ENCODE measurements at regions not wholly inside any gene's neighbourhood (a gene's known extent, or its start where the extent isn't known, plus 50 kb on each side); places are given as distances from the start of the nearest gene placed in this dataset.
"Not testable (repeated sequence)": the region's sequence is repeated elsewhere in the genome, so short reads cannot be mapped to it uniquely, and the experiment has no call there.

DNA sequence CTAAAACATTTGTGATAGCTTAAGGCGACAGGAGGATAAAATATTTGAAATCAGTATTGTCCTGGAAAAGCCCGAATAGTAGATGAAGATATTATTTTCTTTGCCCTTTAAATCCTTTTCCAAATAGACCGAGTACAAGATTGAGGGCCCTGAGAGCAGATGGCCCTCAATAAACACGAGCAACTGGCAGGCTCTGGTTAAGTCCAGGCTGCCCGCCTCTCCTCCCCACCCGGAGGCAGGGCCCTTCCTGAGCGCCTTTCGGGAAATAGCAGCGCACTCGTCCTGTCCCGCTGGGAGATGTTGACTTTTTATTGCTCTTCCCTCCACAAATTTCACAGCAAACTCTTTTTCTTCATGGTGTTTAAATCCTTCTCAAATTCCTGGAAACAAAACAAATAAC, 50.8 kb upstream of the MAX start:
- peak; percentile 83 for DNase-seq

DNA sequence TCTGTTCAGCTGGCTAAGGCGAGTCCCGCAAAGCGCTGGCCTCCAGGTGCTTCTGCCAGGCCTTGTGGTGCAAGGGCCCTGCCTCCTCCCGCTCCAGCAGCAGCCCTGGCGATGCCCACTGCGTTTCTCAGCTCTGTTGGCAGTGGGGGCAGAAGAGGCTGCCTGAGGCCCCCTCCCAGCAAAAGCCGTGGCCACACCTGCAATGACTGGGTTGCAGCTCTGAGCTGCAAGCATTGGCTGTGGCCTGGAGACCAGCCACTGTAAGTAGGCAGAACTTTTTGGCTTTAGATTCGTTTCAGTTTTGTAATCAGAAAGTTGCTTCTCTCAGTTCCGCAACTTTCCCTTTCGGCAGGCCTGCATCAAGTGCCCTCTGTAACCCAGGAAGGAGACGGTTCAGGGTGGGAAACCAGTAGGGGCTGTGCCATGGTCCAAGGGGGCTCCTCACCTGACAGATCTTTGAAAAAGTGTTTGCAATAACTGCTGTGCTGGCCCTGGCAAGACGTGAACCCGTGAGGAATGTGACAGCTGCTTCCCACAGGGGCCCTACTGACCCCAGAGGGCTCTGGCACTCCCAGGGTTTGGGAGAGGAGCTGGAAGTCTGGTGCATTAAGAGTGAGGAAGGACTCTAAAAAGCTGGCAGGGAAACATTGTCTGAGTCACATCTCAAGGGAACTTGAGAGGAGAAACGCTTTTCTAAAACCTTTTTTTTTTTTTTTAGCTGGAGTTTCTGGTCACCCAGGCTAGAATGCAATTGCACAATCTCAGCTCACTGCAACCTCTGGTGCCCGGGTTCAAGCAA, 54.5 kb upstream of the MAX start:
- DNase-seq, result no peak

DNA sequence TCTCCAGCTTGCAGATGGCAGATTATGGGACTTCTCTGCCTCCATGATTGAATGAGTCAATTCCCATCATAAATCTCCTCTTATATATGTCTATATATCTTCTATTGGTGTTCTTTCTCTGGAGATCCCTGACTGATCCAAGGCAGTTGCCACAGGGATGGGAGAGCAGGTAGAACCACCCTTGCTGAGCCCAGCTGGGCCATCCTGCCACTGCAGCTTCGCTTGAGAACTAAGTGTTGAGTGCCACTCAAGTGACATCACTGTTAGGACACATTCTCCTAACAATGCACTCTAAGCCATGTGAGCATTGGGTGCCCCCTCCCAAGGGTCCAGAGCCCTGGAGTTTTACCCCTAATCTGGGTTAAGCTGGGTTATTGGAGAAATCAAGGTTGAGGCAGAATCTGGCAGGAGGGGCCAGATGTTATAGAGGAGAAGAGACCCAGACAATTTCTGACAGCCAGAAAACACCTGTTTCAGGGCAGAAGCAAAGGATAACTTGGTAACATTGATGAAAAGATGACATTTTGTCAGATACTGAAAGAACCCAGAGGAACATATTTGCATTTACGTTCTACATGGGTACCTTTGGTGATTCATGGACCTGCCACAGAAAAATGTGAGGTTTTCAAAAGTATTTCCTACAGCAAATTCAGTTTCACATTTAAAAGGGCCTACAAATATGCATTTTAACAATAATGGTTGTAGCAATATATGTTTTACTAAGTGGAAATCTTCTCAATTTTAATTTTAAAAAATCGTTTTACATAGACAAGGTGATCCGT, 57.2 kb upstream of the MAX start:
- no peak for DNase-seq

DNA sequence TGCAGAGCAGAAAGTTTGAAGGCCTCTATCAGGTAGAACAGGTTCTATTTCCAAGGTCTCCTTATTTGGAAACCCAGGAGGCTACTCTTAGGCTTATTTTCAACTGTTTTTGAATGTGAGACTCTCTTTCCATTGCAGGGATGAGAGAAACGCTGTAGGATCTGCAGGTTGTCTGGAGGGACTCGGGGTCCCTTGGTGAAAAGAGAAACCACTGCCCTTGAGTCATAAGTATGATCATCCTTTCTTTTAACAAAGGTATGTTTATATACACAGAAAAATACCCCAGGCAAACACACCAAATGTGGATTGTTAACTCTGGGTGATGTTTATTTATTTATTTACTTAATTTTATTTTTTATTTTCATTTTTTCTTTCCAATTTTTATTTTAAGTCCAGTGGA, 57.8 kb upstream of the MAX start:
- DNase-seq, result no peak

DNA sequence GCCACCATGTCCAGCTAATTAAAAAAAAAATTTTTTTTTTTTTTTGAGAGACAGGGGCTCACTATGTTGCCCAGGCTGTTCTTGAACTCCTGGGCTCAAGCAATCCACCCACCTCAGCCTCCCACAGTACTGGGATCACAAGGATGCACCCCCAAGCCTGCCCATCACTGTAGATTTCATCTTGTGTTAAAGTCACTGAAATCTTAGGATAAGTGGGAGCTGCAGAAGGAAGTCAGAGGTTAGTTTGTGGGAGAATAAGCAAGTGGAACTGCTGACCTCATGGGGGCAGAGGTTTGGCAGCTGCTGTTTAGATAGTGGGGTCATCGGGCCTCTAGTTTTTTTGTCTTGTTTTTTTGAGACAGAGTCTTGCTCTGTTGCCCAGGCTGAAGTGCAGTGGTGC, 59.7 kb upstream of the MAX start:
- no peak for DNase-seq

DNA sequence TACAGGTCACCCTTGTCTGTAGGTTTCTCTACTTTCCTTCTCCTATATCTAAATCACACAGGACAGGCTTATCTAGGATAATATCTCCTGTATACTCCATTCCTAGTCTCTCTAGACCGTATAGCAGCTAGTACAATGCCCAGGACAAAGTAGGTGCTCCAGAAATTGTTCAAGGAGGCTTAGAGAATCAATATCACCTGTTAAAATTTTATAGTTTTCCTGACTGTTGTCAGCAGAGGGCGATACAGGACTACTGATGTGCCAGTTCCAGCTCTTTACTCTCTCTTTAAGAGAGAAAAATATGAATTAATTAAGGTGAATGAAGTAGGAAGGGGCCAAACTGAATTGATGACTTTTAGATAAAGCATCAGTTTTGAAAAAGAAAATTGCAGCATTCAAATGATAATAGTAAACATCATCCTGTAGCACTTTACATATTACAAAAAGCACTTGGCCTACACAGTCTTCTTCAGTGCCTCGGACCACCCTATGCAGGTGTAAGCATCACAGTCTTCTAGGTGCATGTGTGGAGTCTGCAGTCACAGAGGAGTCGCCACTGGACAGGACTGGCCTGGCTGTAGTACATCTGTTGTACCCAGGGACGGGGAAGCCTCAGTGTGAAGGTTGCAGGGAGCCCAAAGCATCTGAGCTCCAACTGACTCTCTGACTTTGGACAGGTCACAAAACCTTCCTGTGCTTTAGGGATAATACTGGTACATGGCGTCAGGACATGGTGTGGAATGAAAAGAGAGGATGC, 61.9 kb upstream of the MAX start:
- DNase-seq, result peak; percentile 71

DNA sequence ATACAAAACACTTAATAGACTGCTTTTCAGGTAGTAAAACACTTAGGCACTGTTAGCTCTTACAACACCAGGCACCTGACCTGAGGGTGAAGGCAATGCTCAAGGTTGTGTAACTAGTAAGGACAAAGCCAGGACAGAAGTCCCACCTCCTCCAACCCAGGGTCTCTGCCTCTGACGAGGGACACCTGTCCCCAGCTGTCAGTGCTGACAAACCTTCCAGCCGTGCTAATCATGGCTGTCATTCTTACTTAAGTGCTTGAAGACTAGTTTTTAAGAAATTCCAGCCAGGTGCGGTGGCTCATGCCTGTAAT, 62.5 kb upstream of the MAX start:
- DNase-seq, result no peak

DNA sequence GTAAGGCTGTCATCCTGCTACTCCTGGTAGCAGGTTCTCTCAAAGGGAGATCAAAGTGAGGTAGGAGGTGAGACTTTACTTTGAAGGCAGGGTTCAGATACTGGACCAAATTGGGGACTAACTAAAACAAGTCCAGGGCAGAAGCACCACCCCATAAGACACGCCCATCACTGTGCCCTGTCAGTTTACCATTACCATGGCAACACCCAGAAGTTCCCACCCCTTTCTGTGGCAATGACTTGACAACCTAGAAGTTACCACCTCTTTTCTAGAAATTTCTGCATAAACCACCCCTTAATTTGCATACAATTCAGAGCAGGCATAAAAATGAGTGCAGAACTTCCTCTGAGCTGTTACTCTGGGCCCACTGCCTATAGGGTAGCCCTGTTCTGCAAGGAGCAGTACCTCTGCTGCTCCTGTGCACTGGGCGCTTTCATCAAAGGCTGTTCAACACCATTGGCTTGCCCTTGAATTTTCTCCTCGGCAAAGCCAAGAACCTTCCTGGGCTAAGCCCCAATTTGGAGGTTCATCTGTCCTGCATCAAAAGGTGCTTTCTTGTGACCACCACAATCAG, 64.8 kb upstream of the MAX start:
- DNase-seq, result no peak

DNA sequence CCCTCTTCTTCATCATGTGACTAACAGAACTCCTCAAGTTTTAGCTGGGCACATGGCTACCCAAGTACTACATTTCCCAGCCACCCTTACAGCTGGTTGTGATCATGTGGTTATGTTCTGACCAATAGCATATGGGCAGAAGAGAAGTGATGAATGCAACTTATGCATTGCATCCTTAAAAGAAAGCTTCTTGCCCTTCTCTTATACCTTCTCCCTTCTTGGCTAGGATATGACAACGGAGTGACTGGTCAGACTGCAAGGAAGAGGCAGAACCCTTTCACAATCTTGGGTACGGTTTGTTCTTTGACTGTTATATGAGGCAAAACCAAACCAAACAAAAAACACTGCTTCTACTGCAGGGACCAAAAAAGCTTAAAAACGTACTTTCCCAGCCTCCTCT, 66.5 kb upstream of the MAX start:
- DNase-seq, result peak; percentile 19

DNA sequence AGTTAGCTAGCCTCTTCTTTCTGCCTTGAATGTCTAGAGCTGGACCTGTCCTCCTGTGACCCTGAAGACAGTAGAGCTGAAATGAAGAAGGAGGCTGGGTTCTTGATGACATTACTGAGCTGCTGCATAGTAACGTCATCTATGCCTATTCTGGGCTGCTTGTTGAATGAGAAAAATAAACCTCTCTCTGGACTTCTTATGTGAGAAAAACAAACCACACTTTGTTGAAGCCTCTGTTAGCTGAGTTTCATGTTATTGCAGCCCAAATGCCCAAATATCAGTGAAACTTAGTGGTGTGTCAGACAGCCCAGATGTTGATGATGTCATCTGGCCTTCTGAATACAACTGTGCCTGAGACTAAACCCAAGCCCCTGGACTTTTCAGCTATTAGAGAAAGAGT, 67.0 kb upstream of the MAX start:
- DNase-seq, result no peak

DNA sequence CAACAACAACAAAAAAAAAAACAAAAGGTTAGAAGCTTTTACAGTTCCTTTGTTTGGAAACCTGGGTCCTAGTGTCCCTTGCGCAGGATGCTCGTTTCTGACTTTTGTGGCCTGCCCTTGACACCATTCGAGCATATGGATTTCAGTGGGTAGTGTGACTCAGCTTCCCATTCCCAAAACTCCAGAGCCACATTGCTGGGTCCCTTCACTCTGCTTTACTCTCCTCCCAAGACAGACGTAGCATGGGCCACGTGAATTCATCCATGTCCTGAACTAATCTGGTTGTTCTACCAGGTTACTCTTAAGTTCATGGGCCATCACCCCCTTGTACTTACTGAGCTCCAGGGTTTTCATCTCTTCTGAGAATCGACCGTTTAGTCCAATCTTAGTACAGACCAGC, 68.0 kb upstream of the MAX start:
- DNase-seq, result no peak

DNA sequence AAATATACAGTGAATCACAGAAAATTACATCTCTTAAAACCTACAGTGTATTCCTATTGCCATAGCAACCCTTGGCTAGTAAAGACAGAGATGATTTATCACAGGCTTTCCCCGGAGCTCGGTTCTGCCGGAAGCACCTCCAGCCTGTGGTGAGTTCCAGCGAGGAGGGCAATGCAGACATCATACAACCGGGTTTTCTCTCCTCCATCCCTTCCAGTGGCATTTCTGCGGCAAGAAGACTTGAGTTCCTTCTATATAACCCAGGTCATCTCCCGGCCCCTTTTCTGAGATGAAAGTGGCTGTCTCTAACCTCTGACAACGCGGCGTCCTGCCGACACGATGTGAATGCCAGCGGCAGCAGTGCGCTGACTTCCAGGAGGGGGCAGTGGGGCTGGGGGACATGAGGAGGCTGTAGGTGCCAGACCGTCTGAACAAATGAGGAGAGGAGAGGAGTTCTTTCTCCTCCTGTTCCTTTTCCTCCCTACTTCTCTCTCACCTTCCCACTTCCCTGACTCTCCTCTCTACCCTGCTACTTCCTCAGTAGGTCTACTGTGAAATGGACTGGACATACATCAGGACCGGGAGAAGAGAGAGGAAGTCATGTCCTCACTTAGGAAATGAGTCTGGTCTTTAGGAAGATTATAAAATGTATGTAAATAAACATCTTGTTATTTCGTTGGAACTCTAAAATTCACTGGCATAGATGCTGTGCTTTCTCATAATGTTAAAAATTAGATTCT, 68.6 kb upstream of the MAX start:
- DNase-seq, result no peak

DNA sequence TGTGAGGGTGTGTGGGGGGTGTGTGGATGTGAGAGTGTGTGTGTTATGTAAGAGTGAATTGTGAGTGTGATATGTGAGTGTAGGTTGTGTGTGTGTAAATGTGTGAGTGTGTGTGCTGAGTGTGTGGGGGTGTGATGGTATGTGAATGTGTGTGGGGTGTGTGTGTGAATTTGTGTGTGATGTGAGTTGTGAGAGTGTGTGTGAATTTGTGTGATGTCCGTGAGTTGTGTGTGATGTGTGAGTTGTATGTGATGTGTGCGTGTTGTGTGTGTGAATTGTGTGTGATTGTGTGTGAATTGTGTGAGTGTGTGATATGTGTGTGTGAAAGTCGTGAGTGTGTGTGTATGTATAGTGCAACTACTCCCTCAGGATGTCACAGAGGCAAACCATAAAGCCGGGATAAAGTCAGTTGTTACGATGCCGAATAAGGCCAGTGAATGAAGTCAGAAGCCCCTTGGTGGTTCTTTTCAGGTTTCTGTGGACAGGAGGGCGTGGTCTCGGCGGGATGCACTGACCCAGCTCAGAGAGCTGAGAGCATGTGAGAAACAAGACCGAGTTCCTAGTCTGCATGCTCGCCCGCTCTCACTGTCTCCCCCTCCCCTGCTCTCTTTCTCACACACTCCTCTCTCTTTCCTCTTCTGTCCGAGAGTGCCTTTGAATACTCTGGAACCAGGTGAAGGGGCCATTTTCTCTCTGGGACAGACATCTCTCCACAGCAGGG, 71.8 kb upstream of the MAX start:
- no peak for DNase-seq

DNA sequence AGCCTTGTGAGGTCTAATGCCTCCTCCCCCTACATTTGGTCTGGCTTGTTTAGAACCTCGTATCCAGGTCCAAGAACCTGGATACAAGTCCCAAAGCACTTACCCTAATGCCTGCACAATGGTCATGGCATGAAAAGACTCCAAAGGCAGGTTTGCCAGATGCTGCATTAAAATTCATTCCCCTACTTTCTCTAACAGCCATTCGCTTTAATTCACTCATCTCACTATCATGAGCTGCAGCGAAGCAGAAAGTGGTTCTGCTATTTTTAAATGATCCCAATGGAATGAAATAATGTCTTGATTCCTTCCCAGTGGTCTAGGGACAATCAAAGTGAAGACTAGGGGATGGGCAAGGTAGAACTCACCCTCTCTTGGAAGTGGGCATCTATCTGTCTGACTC, 72.5 kb upstream of the MAX start:
- no peak for DNase-seq

DNA sequence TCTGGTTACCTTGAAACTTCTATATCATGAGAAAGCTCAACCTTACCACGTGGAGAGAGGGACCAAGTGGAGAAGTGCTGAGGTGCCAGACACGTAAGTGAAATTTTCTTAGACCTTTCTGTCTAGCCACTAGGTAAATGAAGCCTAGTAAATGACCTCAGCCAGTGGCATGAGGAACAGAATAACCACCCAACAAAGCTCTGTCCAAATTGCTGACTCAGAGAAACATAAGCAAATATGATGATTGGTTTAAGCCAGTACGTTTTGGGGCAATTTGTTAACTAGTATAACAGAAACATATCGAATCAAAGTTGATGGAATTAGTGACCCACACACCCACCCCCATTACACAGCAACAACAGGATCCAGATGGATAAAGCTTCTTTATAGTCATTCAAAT, 75.2 kb upstream of the MAX start:
- no peak for DNase-seq

DNA sequence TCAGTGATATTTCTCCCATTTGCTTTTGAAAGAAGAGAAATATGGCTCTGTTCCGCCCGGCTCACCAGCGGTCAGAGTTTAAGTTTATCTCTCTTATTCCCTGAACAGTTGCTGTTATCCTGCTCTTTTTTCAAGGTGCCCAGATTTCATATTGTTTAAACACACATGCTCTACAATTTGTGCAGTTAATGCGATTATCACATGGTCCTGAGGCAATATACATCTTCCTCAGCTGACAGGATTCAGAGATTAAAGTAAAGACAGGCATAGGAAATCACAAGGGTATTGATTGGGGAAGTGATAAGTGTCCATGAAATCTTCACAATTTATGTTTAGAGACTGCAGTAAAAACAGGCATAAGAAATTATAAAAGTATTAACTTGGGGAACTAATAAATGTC, 76.9 kb upstream of the MAX start:
- not testable (repeated sequence) for DNase-seq

DNA sequence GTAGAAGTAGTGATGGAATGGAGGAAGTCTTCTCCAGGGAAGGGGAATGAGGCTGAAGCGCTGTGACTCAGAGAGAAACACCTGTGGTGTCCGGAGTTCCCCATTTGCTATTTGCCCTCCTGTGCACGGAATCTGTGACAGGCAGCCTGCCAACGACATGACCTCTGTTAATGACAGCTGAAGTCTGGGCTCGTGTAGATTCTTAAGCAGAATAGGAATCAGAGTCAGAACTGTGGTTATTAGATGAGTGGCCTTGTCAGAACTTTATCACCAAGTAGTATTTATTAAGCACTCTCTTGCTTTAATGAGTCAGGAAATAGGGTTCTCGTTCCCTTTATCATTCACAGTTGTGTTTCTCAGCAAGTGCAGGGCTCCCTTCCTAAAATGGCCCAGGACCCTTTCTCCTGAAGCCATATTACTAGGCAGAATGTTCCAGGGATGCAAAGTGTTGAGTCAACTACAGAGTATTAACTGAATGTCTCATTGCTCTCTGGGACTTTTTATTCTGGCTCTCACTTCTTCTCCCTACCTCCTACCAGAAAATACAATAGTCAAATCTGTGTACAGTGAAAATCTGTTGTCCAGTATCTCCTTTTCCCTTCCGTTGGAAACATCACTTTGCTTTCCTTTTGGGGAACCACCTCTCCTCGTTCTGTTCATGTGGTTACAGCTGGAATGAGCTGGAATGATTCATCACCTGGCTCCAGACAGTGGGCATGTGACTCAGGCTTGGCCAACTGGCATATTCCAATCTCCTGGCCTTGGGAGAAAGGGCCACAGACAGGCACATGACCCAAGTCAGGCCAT, 77.8 kb upstream of the MAX start:
- DNase-seq, result no peak

DNA sequence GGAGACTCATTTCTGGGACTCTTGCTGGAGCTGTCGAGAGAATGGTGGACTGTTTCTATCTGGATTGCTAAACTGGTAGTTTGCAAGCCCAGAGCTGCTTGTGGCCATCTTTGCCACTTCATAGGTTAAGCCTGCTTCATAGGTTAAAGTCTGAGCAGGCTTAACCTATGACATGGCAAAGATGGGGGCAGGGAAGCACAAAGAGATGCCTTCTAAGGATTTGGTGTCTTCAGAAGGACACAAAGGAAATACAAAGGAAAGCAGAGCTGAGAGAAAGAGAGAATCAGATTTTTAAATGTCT, 78.4 kb upstream of the MAX start:
- no peak for DNase-seq

DNA sequence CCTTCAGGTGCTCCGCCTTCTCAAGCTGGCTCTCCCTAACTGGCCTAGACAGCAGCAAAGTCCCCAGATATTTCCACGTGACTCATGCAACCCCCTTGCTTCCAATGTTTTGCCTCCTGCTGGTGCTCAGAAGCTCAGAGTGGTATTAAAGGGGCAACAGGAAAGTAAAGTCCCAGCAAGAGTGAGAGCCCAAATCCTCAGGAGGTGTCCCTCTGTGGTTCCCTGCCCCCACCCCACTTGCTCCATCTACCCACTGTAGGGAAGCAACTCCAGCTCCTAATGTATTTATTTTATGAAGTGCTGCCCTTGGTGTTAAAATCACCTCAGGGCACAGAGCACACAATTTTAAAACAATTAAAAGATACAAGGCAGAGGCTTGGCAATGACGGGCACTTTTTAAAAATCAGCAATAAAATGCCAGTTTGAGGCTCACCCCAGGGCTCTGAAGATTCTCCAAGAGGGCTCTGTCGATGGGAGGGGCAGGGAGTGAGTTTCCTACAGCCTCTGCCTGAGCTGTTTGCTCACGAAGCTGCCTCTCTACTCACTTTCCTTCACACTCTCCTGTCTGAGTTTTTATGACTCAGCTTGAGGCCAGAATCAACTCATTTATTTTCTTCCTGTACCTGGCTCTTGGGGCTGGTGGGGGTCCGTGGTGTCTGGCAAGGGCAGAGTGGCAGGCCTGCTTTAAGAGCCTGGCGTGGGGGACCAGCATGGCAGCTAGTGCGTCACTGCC, 81.9 kb upstream of the MAX start:
- DNase-seq, result no peak

DNA sequence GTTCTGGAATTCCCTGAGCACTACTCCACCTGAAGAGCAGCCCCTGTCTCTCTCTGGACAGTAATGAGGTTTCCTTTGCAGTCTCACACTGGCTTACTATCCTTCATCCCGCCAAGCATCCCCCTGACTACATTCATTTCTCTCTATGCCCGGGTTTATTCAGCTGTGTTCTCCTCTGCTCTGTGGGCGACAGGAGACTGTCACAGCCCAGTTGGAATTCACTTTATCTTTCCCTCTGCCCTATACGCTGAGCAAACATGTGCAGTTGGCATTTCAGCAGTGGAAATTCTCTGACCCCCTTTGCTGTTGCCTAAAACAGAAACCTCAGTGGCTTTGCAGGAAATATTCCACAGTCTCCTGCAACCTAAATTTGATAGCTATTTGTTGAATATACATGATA, 83.5 kb upstream of the MAX start:
- DNase-seq, result no peak

DNA sequence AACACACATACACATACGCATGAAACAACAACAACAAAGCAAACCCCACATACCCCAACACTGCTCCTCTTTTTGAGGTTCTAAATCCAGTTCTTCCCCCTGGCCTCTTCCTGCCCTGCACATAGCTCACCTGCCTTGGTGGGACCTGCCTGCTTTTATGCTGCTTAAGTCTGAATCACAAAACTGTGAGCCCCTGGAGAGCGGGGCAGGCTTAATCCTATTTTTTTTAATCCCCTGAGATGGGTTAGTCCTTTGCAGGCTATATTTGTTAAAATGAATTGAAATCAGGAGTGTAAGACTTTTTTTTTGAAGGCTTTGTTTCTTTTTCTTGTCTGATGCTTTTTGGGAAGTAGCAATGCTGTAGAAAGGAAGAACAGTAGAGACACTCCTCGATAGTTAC, 84.6 kb upstream of the MAX start:
- no peak for DNase-seq

All from NCI-H2171 treated with DMSO at 0.1 percent for 48 hours (cell line).